Stomach (tissue), 4 donors: ENCODE measurements at regions not wholly inside any gene's neighbourhood (a gene's known extent, or its start where the extent isn't known, plus 50 kb on each side); places are given as distances from the start of the nearest gene placed in this dataset.

ENCODE experiments used
- CTCF ChIP-seq, 7 experiments: fragments of 450-650 bp in 4 of 7; fragments of 200-600 bp in 3 of 7; sonication (generic) in 3 of 7; IDR thresholded peaks; one replicate each; pipeline ENCODE4 v1.5.1; 2016 to 2019; ENCODE audit warnings: antibody characterized with exemption in 7 of 7, control low read depth in 2 of 7, mild to moderate bottlenecking in 1 of 7
- EP300 ChIP-seq: sonication (generic); formaldehyde crosslinking; IDR thresholded peaks from one replicate; pipeline ENCODE4 v1.6.1; 2017; ENCODE audit warnings: antibody characterized with exemption
- POLR2A ChIP-seq, 4 donors: fragments of 450-650 bp; IDR thresholded peaks; one replicate each; pipeline ENCODE4 v1.6.1; 2016; ENCODE audit warnings: antibody characterized with exemption in 4 of 4, control low read depth in 2 of 4, mild to moderate bottlenecking in 1 of 4, moderate library complexity in 1 of 4

GRCh38 chr18:6489977-6490376 is 75.3 kb upstream of the L3MBTL4 start:
- TF ChIP-seq POLR2A (IDR thresholded peaks at IDR 0.05) (no peak), CTCF (IDR thresholded peaks at IDR 0.05) (no peak), EP300 (no peak)
